Uterus (tissue), 3 donors: ENCODE measurements at regions not wholly inside any gene's neighbourhood (a gene's known extent, or its start where the extent isn't known, plus 50 kb on each side); places are given as distances from the start of the nearest gene placed in this dataset.

Experiments
- DNase-seq, 2 donors: peaks; one replicate each; pipeline ENCODE4 v3.0.0-alpha.2; 2019 to 2020
- H3K27ac ChIP-seq, 2 donors: fragments of 200-600 bp; sonication (generic); 1 replicate in 1 of 2; 2 replicates in 1 of 2; pipeline ENCODE4 v1.5.1; 2016 to 2018
- H3K27me3 ChIP-seq, 2 donors: fragments of 200-600 bp; sonication (generic); one replicate each; pipeline ENCODE4 v1.5.1; 2018 to 2019; ENCODE audit warnings: control low read depth in 1 of 2
- H3K36me3 ChIP-seq, 2 donors: fragments of 200-600 bp; sonication (generic); one replicate each; pipeline ENCODE4 v1.5.1; 2019; ENCODE audit warnings: control low read depth in 1 of 2
- H3K4me1 ChIP-seq, 2 donors: fragments of 200-600 bp; sonication (generic); one replicate each; pipeline ENCODE4 v1.5.1; 2018 to 2019; ENCODE audit warnings: control low read depth in 1 of 2
- H3K4me3 ChIP-seq, 2 donors: fragments of 200-600 bp; sonication (generic); 1 replicate in 1 of 2; 2 replicates in 1 of 2; pipeline ENCODE4 v1.5.1; 2018 to 2019; ENCODE audit warnings: mild to moderate bottlenecking in 1 of 2
- H3K9me3 ChIP-seq, 2 donors: fragments of 200-600 bp; sonication (generic); one replicate each; pipeline ENCODE4 v1.5.1; 2019; ENCODE audit warnings: control low read depth in 1 of 2
- POLR2A ChIP-seq, 2 donors: fragments of 450-650 bp; IDR thresholded peaks; one replicate each; pipeline ENCODE4 v1.6.1; 2016; ENCODE audit warnings: antibody characterized with exemption in 2 of 2, mild to moderate bottlenecking in 1 of 2, moderate library complexity in 1 of 2
- intact Hi-C: fragments of 100-400 bp; cut with DNase I; formaldehyde crosslinking; loops from one replicate; pipeline ENCODE4 v1.15.1; 2023; ENCODE audit warnings: low total_unique reads
- TF ChIP-seq, protein P1 (sequence below), 4 experiments: fragments of 200-600 bp in 2 of 4; fragments of 450-650 bp in 2 of 4; sonication (generic) in 2 of 4; IDR thresholded peaks; one replicate each; pipeline ENCODE4 v1.5.1; 2016 to 2019; ENCODE audit warnings: antibody characterized with exemption in 4 of 4, mild to moderate bottlenecking in 2 of 4, moderate library complexity in 1 of 4
- donor health status: DM: yes; HTN: yes; CAD: no.

DNA sequence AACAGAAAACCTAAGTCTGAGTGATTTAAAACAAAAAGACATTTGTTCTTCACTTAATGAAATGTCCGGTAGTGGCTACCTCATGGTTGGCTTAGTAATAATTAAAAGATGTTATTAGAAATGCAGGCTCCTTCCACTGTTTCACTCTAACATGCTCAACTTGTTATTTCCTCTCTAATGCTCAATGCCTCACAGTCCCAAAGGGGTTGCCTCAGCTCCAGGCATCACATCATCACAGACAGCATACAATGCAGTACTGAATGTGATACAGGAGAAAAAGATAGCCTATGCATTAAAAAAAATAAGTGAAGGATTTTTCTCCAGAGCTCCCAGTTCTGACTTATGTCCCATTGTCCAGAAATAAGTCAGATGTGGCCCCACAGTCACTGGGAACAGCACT is 1077.0 kb upstream of the TMEM132C start:
- Histone ChIP-seq H3K27ac (no peak overlapping the region), H3K4me3 (no peak overlapping the region), H3K27me3 (no peaks in the 10 kb centered on the region), H3K36me3 (no peaks in the 10 kb centered on the region), H3K4me1 (no peaks in the 10 kb centered on the region), H3K9me3 (no peaks in the 10 kb centered on the region)
- intact Hi-C loops = no loop called here
- DNase-seq = no peak
- TF ChIP-seq, protein P1, sequence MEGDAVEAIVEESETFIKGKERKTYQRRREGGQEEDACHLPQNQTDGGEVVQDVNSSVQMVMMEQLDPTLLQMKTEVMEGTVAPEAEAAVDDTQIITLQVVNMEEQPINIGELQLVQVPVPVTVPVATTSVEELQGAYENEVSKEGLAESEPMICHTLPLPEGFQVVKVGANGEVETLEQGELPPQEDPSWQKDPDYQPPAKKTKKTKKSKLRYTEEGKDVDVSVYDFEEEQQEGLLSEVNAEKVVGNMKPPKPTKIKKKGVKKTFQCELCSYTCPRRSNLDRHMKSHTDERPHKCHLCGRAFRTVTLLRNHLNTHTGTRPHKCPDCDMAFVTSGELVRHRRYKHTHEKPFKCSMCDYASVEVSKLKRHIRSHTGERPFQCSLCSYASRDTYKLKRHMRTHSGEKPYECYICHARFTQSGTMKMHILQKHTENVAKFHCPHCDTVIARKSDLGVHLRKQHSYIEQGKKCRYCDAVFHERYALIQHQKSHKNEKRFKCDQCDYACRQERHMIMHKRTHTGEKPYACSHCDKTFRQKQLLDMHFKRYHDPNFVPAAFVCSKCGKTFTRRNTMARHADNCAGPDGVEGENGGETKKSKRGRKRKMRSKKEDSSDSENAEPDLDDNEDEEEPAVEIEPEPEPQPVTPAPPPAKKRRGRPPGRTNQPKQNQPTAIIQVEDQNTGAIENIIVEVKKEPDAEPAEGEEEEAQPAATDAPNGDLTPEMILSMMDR (IDR thresholded peaks at IDR 0.05) = no peak
- no peak for TF ChIP-seq POLR2A (IDR thresholded peaks at IDR 0.05)

DNA sequence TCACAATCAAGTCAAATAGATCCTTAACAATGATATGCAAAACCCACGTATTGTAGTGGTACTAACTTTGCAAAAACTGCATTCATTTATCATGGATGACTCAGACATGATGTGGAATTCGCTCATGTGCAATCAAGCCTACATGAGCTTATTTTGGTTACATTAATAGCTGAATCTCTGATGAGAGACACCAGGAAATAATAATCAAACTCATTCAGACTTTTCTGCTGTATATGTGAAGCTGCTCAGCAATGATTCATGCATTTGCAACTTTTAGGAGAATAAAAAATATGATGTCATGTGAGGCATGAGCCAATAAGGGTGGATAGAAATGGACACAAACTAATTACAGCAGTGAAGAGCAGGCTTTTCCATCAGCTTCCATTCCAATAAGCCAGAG is 1075.8 kb upstream of the TMEM132C start:
- H3K27ac ChIP-seq = no peak overlapping the region
- H3K36me3 ChIP-seq = no peaks in the 10 kb centered on the region
- TF ChIP-seq, protein P1 (IDR thresholded peaks at IDR 0.05) = no peak
- no peak for TF ChIP-seq POLR2A (IDR thresholded peaks at IDR 0.05)
- no peak overlapping the region for H3K4me3 ChIP-seq
- intact Hi-C loops = no loop called here
- no peaks in the 10 kb centered on the region for H3K27me3 ChIP-seq
- H3K9me3 ChIP-seq = no peaks in the 10 kb centered on the region
- DNase-seq = no peak
- H3K4me1 ChIP-seq = no peaks in the 10 kb centered on the region

DNA sequence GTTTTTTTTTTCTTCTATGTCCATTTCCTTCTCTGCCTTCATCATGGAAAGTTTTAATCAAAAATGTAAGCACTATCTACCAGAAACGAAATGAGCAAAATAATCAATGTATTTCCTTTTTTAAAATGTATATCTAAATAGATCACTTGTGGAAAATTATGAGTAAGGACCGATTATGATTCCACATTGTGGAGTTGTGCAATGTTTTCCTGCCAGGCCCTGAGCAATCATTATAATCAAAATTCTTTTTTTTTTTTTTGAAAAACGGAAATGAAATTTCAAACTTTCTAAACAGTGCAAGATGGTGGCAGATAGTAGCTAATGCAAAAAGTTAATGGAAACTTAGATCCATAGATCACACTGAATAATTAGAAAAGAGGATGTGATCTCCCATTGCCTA is 1074.6 kb upstream of the TMEM132C start:
- Histone ChIP-seq H3K27me3 (no peaks in the 10 kb centered on the region), H3K27ac (no peak overlapping the region), H3K9me3 (no peaks in the 10 kb centered on the region), H3K4me3 (no peak overlapping the region), H3K36me3 (no peaks in the 10 kb centered on the region), H3K4me1 (no peaks in the 10 kb centered on the region)
- TF ChIP-seq, protein P1 (IDR thresholded peaks at IDR 0.05) = no peak
- no peak for TF ChIP-seq POLR2A (IDR thresholded peaks at IDR 0.05)
- DNase-seq = no peak
- intact Hi-C loops = no loop called here

DNA sequence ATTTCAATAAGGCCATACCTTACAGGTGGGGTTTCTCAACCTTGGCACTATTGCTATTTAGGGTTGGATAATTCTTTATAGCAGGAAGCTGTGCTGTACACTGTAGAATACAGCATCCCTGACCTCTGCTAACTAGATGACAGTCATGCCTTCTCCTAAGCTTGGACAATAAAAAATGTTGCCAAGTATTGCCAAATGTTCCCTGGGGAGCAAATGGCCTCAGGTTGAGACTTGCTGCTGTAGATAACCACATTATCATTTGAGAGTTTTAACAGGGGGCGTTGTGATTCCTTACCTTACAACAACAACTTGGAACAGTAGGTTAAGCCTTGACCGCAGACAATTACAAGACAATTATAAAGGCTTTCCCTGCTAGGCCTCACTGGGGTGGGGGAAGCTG is 1073.6 kb upstream of the TMEM132C start:
- Histone ChIP-seq H3K27me3 (no peaks in the 10 kb centered on the region), H3K9me3 (no peaks in the 10 kb centered on the region), H3K4me1 (no peaks in the 10 kb centered on the region), H3K36me3 (no peaks in the 10 kb centered on the region), H3K4me3 (no peak overlapping the region), H3K27ac (no peak overlapping the region)
- TF ChIP-seq, protein P1 (IDR thresholded peaks at IDR 0.05) = no peak
- TF ChIP-seq POLR2A (IDR thresholded peaks at IDR 0.05) = no peak
- intact Hi-C loops = no loop called here
- DNase-seq = no peak

DNA sequence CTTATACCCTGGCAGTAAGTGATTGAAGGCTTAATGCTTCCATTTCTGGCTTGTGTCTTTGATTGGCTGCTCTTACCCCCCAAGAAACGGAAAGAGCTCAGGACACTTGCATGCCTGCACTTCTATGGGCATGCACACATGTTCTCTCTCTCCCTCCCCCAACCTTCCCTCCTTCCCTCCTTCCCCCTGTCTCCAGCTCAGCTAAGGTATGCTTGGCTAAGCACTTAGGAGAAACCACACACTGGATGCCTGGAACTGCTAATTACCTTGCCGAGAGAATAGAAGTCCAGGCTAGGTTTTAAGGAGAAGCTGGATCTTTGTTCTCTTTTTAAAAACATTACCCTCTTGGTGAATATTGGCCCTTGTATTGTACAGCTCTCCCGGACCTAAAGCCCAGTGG is 1072.8 kb upstream of the TMEM132C start:
- no peak overlapping the region for H3K4me3 ChIP-seq
- H3K4me1 ChIP-seq = no peaks in the 10 kb centered on the region
- intact Hi-C loops = no loop called here
- H3K27me3 ChIP-seq = no peaks in the 10 kb centered on the region
- H3K9me3 ChIP-seq = no peaks in the 10 kb centered on the region
- no peak overlapping the region for H3K27ac ChIP-seq
- DNase-seq = no peak
- TF ChIP-seq, protein P1 (IDR thresholded peaks at IDR 0.05) = no peak
- no peak for TF ChIP-seq POLR2A (IDR thresholded peaks at IDR 0.05)
- H3K36me3 ChIP-seq = no peaks in the 10 kb centered on the region
